ENCODE measurements at regions not wholly inside any gene's neighbourhood (a gene's known extent, or its start where the extent isn't known, plus 50 kb on each side); places are given as distances from the start of the nearest gene placed in this dataset.

- Histone ChIP-seq H4K91ac (ENCODE audit: insufficient read length, low read depth, low read length) (no peak overlapping the region), H2BK20ac (ENCODE audit: low read depth, low read length, poor library complexity, severe bottlenecking) (no peak overlapping the region), H2BK12ac (ENCODE audit: insufficient read length, low read depth, low read length) (no peak overlapping the region), H2BK15ac (ENCODE audit: low read depth, low read length) (no peak overlapping the region), H3K4ac (ENCODE audit: low read depth, low read length) (no peak overlapping the region), H2AK5ac (ENCODE audit: insufficient read length, low read length) (no peak overlapping the region), H2AFZ (ENCODE audit: low read length) (no peak overlapping the region), H3K4me1 (ENCODE audit: insufficient read depth, low read length) (no peaks in the 10 kb centered on the region), H3K4me2 (ENCODE audit: insufficient read depth, insufficient read length, low read length) (no peak overlapping the region), H3K23me2 (ENCODE audit: insufficient read length, low read depth, low read length, poor library complexity, severe bottlenecking) (no peaks in the 10 kb centered on the region), H3K27me3 (ENCODE audit: insufficient read depth, low read length) (no peaks in the 10 kb centered on the region), H2BK120ac (ENCODE audit: low read depth, low read length, poor library complexity, severe bottlenecking) (no peak overlapping the region), H3T11ph (ENCODE audit: low read length) (no peak overlapping the region), H3K9me3 (ENCODE audit: control insufficient read depth, low read depth, low read length) (no peaks in the 10 kb centered on the region), H3K14ac (ENCODE audit: insufficient read depth, low read length) (no peak overlapping the region), H4K20me1 (ENCODE audit: control insufficient read depth, insufficient read depth, insufficient read length) (no peaks in the 10 kb centered on the region), H3K9ac (ENCODE audit: extremely low read depth, insufficient read length, low read length) (no peak overlapping the region), H3K18ac (ENCODE audit: insufficient read length, low read depth, low read length) (no peak overlapping the region), H3K23ac (ENCODE audit: insufficient read length, low read depth, low read length) (no peak overlapping the region), H4K5ac (ENCODE audit: insufficient read length, low read depth, low read length) (no peak overlapping the region), H3K79me1 (ENCODE audit: insufficient read depth, low read depth, low read length, poor library complexity, severe bottlenecking) (no peaks in the 10 kb centered on the region), H4K8ac (replicated peaks; ENCODE audit: insufficient read length, low read depth, low read length) (no peak overlapping the region), H3K56ac (ENCODE audit: insufficient read length, low read depth, low read length) (no peak overlapping the region), H3K79me2 (ENCODE audit: insufficient read depth, low read length) (no peaks in the 10 kb centered on the region), H3K27ac (ENCODE audit: insufficient read length, low read depth, low read length) (no peak overlapping the region), H2BK5ac (ENCODE audit: insufficient read length, low read length) (no peak overlapping the region)
- peaks cover 12 to 13% of the 10 kb centered on the region in 2 experiments for H3K4me1 Mint-ChIP-seq
- no peaks in the 10 kb centered on the region for H3K9me3 Mint-ChIP-seq
- H3K36me3 Mint-ChIP-seq (ENCODE audit: insufficient read depth in 1 of 3, low read depth in 3 of 3): no peaks in the 10 kb centered on the region; a peak in 2 of 7 replicates
- no peak overlapping the region for H3K27ac Mint-ChIP-seq
- DNase-seq: no peak
- H3K27me3 Mint-ChIP-seq (ENCODE audit: low read depth): no peaks in the 10 kb centered on the region
- H3K4me3 Mint-ChIP-seq: no peak overlapping the region
- WGBS (ENCODE audit: extremely low coverage, insufficient read length, low lambda C conversion rate): no CpG with 5 or more reads among the region's 1 CpG
- TF ChIP-seq CTCF (conservative IDR thresholded peaks at IDR 0.05): no peak
These were observed 1469.8 kb downstream of the CDH11 start for GRCh38 chr16:63652091-63652490.

Data from H9 (cell line).